Trophoblast cell (in vitro differentiated cells and primary cell): ENCODE measurements at regions not wholly inside any gene's neighbourhood (a gene's known extent, or its start where the extent isn't known, plus 50 kb on each side); places are given as distances from the start of the nearest gene placed in this dataset.

ENCODE experiments used
- DNase-seq, 2 donors: peaks; one replicate each; pipeline ENCODE4 v3.0.0-alpha.2; 2016
- H2AFZ ChIP-seq: 2 replicates; pipeline ENCODE4 v1.6.1; 2013; ENCODE audit warnings: low read length, moderate library complexity, mild to moderate bottlenecking; ENCODE audit not compliant: insufficient read depth, poor library complexity
- H2AK5ac ChIP-seq: 2 replicates; pipeline ENCODE4 v1.6.1; 2013; ENCODE audit warnings: mild to moderate bottlenecking, low read length
- H2BK120ac ChIP-seq: 2 replicates; pipeline ENCODE4 v1.6.1; 2013; ENCODE audit warnings: low read length, mild to moderate bottlenecking, moderate library complexity; ENCODE audit not compliant: insufficient read depth, poor library complexity
- H2BK12ac ChIP-seq: 2 replicates; pipeline ENCODE4 v1.6.1; 2013; ENCODE audit warnings: mild to moderate bottlenecking, low read length, moderate library complexity
- H2BK5ac ChIP-seq: 2 replicates; pipeline ENCODE4 v1.6.1; 2013; ENCODE audit warnings: low read length, low read depth, moderate library complexity, mild to moderate bottlenecking; ENCODE audit not compliant: poor library complexity
- H3K14ac ChIP-seq: 2 replicates; pipeline ENCODE4 v1.6.1; 2013; ENCODE audit warnings: mild to moderate bottlenecking, low read length
- H3K18ac ChIP-seq: 2 replicates; pipeline ENCODE4 v1.6.1; 2013; ENCODE audit warnings: mild to moderate bottlenecking, low read length
- H3K23ac ChIP-seq: 2 replicates; pipeline ENCODE4 v1.6.1; 2013; ENCODE audit warnings: low read length
- H3K27ac ChIP-seq: 2 replicates; pipeline ENCODE4 v1.5.1; 2013; ENCODE audit warnings: low read depth, mild to moderate bottlenecking, inconsistent platforms, low read length, moderate library complexity
- H3K27me3 ChIP-seq: 2 replicates; pipeline ENCODE4 v1.6.1; 2013; ENCODE audit warnings: inconsistent platforms, mild to moderate bottlenecking, low read length, moderate library complexity; ENCODE audit not compliant: insufficient read depth
- H3K36me3 ChIP-seq, 2 experiments: 1 replicate in 1 of 2; 2 replicates in 1 of 2; pipeline ENCODE4 v1.6.1; 2013; ENCODE audit warnings: low read length in 2 of 2, mild to moderate bottlenecking in 2 of 2, moderate library complexity in 1 of 2; ENCODE audit not compliant: insufficient read depth in 2 of 2, control insufficient read depth in 1 of 2
- H3K4ac ChIP-seq: 2 replicates; pipeline ENCODE4 v1.6.1; 2013; ENCODE audit warnings: low read depth, mild to moderate bottlenecking, low read length, moderate library complexity
- H3K4me1 ChIP-seq, 2 experiments: 1 replicate in 1 of 2; 2 replicates in 1 of 2; pipeline ENCODE4 v1.6.1; 2013; ENCODE audit warnings: low read length in 2 of 2, mild to moderate bottlenecking in 2 of 2, moderate library complexity in 1 of 2; ENCODE audit not compliant: insufficient read depth in 2 of 2, control insufficient read depth in 1 of 2
- H3K4me2 ChIP-seq: 2 replicates; pipeline ENCODE4 v1.6.1; 2013; ENCODE audit warnings: inconsistent platforms, mild to moderate bottlenecking, low read length, moderate library complexity
- H3K4me3 ChIP-seq: 2 replicates; pipeline ENCODE4 v1.5.1; 2013; ENCODE audit warnings: mild to moderate bottlenecking, low read depth, low read length, inconsistent platforms
- H3K79me1 ChIP-seq: one replicate; pipeline ENCODE4 v1.6.1; 2013; ENCODE audit warnings: low read length
- H3K79me2 ChIP-seq: 2 replicates; pipeline ENCODE4 v1.6.1; 2013; ENCODE audit warnings: low read length, mild to moderate bottlenecking; ENCODE audit not compliant: control insufficient read depth, insufficient read depth, poor library complexity
- H3K9ac ChIP-seq: 2 replicates; pipeline ENCODE4 v1.6.1; 2013; ENCODE audit warnings: mild to moderate bottlenecking, low read length
- H3K9me3 ChIP-seq: 2 replicates; pipeline ENCODE4 v1.6.1; 2013; ENCODE audit warnings: low read depth, mild to moderate bottlenecking, control low read depth, inconsistent platforms, low read length; ENCODE audit not compliant: insufficient read depth
- H4K12ac ChIP-seq: 2 replicates; pipeline ENCODE4 v1.6.1; 2013; ENCODE audit warnings: low read depth, mild to moderate bottlenecking, low read length, moderate library complexity
- H4K8ac ChIP-seq: 2 replicates; pipeline ENCODE4 v1.6.1; 2013; ENCODE audit warnings: low read depth, mild to moderate bottlenecking, low read length, moderate library complexity
- H4K91ac ChIP-seq: one replicate; pipeline ENCODE4 v1.6.1; 2013; ENCODE audit warnings: low read depth, mild to moderate bottlenecking, low read length, moderate library complexity
- WGBS: extraction: QIAGEN DNeasy Blood & Tissue Kit; methylation state at CpG from one replicate; pipeline ENCODE4 v1.1.7; 2013; ENCODE audit warnings: missing lambda C conversion rate; ENCODE audit not compliant: insufficient read length, insufficient coverage; ENCODE audit errors: extremely low coverage; 5-methylcytosine and 5-hydroxymethylcytosine counted together

DNA sequence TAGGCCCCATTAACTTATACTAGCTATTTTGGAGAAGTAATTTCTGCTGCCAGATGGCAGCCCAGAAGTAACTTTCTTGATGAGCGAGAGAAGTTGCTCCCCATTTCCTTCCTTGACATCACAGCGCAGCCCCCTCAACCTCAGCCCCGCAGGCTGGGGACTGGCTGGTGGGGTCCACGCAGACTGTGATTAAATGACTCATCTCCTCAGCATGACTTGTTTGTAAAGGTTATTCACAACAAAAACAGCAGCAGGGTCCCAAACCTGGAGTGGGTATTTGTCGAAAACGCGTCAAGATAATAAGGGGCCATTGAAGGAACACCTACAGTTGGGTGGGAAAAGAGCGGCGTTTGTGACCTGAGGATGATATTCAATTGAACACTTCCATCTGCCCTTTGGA, 120.6 kb downstream of the TXNL1 start:
- no CpG with 5 or more reads among the region's 9 CpGs for WGBS

GRCh38 chr18:56517196-56517595, 121.2 kb downstream of the TXNL1 start:
- Histone ChIP-seq H4K8ac (no peak overlapping the region), H2AK5ac (no peak overlapping the region), H3K9me3 (no peaks in the 10 kb centered on the region), H4K91ac (no peak overlapping the region), H3K18ac (no peak overlapping the region), H4K12ac (no peak overlapping the region), H3K4ac (no peak overlapping the region), H3K36me3 (no peaks in the 10 kb centered on the region), H3K4me3 (no peak overlapping the region), H3K27ac (no peak overlapping the region), H3K27me3 (no peaks in the 10 kb centered on the region), H3K4me1 (no peaks in the 10 kb centered on the region), H3K14ac (no peak overlapping the region), H3K79me1 (no peaks in the 10 kb centered on the region), H3K9ac (no peak overlapping the region), H2BK120ac (no peak overlapping the region), H2BK12ac (no peak overlapping the region), H3K4me2 (no peak overlapping the region), H2AFZ (no peak overlapping the region), H2BK5ac (no peak overlapping the region), H3K23ac (no peak overlapping the region), H3K79me2 (no peaks in the 10 kb centered on the region)
- DNase-seq: no peak
- no CpG with 5 or more reads among the region's 4 CpGs for WGBS

More for the DNA sequence above, 120.6 kb downstream of the TXNL1 start:
- Histone ChIP-seq H2AFZ (no peak overlapping the region), H4K91ac (no peak overlapping the region), H3K79me2 (no peaks in the 10 kb centered on the region), H3K9ac (no peak overlapping the region), H4K12ac (no peak overlapping the region), H3K4me3 (no peak overlapping the region), H3K4me1 (no peaks in the 10 kb centered on the region), H3K36me3 (no peaks in the 10 kb centered on the region), H2BK5ac (no peak overlapping the region), H3K27me3 (no peaks in the 10 kb centered on the region), H3K4ac (no peak overlapping the region), H3K23ac (no peak overlapping the region), H2BK12ac (no peak overlapping the region), H3K18ac (no peak overlapping the region), H3K4me2 (no peak overlapping the region), H3K9me3 (no peaks in the 10 kb centered on the region), H4K8ac (no peak overlapping the region), H3K14ac (no peak overlapping the region), H3K27ac (no peak overlapping the region), H2AK5ac (no peak overlapping the region), H2BK120ac (no peak overlapping the region), H3K79me1 (no peaks in the 10 kb centered on the region)
- no peak for DNase-seq

- H3K79me1 ChIP-seq: no peaks in the 10 kb centered on the region
- no peak overlapping the region for H3K27ac ChIP-seq
- H3K23ac ChIP-seq: no peak overlapping the region
- DNase-seq: no peak
- no peak overlapping the region for H2BK5ac ChIP-seq
- H2BK120ac ChIP-seq: no peak overlapping the region
- no peak overlapping the region for H3K9ac ChIP-seq
- no peak overlapping the region for H3K14ac ChIP-seq
- no peaks in the 10 kb centered on the region for H3K9me3 ChIP-seq
- H3K4ac ChIP-seq: no peak overlapping the region
- no peaks in the 10 kb centered on the region for H3K79me2 ChIP-seq
- H3K4me3 ChIP-seq: no peak overlapping the region
- no peak overlapping the region for H2BK12ac ChIP-seq
- H4K91ac ChIP-seq: no peak overlapping the region
- WGBS: no CpG with 5 or more reads among the region's 4 CpGs
- no peaks in the 10 kb centered on the region for H3K36me3 ChIP-seq
- H3K27me3 ChIP-seq: no peaks in the 10 kb centered on the region
- H2AFZ ChIP-seq: no peak overlapping the region
- no peak overlapping the region for H3K18ac ChIP-seq
- H3K4me2 ChIP-seq: no peak overlapping the region
- no peak overlapping the region for H4K8ac ChIP-seq
- no peak overlapping the region for H2AK5ac ChIP-seq
- no peak overlapping the region for H4K12ac ChIP-seq
- H3K4me1 ChIP-seq: no peaks in the 10 kb centered on the region
These were observed 121.6 kb downstream of the TXNL1 start for GRCh38 chr18:56516789-56517188.

GRCh38 chr18:56515522-56515921, 122.9 kb downstream of the TXNL1 start:
- H3K4me3 ChIP-seq: no peak overlapping the region
- no peak overlapping the region for H3K4ac ChIP-seq
- H3K14ac ChIP-seq: no peak overlapping the region
- H3K27ac ChIP-seq: no peak overlapping the region
- no peak overlapping the region for H3K23ac ChIP-seq
- no peaks in the 10 kb centered on the region for H3K79me1 ChIP-seq
- H3K9me3 ChIP-seq: no peaks in the 10 kb centered on the region
- H2BK120ac ChIP-seq: no peak overlapping the region
- H2AK5ac ChIP-seq: no peak overlapping the region
- H2AFZ ChIP-seq: no peak overlapping the region
- no CpG with 5 or more reads among the region's 3 CpGs for WGBS
- H3K79me2 ChIP-seq: no peaks in the 10 kb centered on the region
- peak overlapping the region; percentile 9 for H3K9ac ChIP-seq
- no peak overlapping the region for H4K8ac ChIP-seq
- H2BK12ac ChIP-seq: no peak overlapping the region
- H4K91ac ChIP-seq: no peak overlapping the region
- H2BK5ac ChIP-seq: no peak overlapping the region
- no peak overlapping the region for H3K18ac ChIP-seq
- no peaks in the 10 kb centered on the region for H3K36me3 ChIP-seq
- H4K12ac ChIP-seq: no peak overlapping the region
- DNase-seq: no peak
- H3K27me3 ChIP-seq: no peaks in the 10 kb centered on the region
- H3K4me2 ChIP-seq: no peak overlapping the region
- no peaks in the 10 kb centered on the region for H3K4me1 ChIP-seq
